Mesenchymal stem cell (in vitro differentiated cells and primary cell): ENCODE measurements at regions not wholly inside any gene's neighbourhood (a gene's known extent, or its start where the extent isn't known, plus 50 kb on each side); places are given as distances from the start of the nearest gene placed in this dataset.
A peak's percentile ranks its signal among the peaks of the same experiment; 100 is the strongest.

Experiments used
- DNase-seq: peaks from one replicate; pipeline ENCODE4 v3.0.0-alpha.2; 2013
- H2AFZ ChIP-seq: one replicate; pipeline ENCODE4 v1.6.1; 2013; ENCODE audit warnings: low read depth, mild to moderate bottlenecking, control low read depth, inconsistent platforms, low read length, moderate library complexity
- H2AK5ac ChIP-seq: 2 replicates; pipeline ENCODE4 v1.6.1; 2013; ENCODE audit warnings: low read length, moderate library complexity, mild to moderate bottlenecking, inconsistent platforms; ENCODE audit not compliant: severe bottlenecking
- H2BK120ac ChIP-seq: one replicate; pipeline ENCODE4 v1.6.1; 2013; ENCODE audit warnings: low read depth, mild to moderate bottlenecking, inconsistent platforms, low read length, moderate library complexity
- H2BK12ac ChIP-seq, 2 experiments: one replicate each; pipeline ENCODE4 v1.6.1; 2013; ENCODE audit warnings: inconsistent platforms in 2 of 2, low read length in 2 of 2, mild to moderate bottlenecking in 2 of 2, moderate library complexity in 2 of 2, control low read depth in 1 of 2
- H2BK15ac ChIP-seq: one replicate; pipeline ENCODE4 v1.6.1; 2013; ENCODE audit warnings: mild to moderate bottlenecking, low read depth, inconsistent platforms; ENCODE audit not compliant: poor library complexity, severe bottlenecking
- H2BK5ac ChIP-seq: 2 replicates; pipeline ENCODE4 v1.6.1; 2013; ENCODE audit warnings: low read depth, mild to moderate bottlenecking, low read length, control low read depth, inconsistent platforms; ENCODE audit not compliant: poor library complexity, severe bottlenecking
- H3K14ac ChIP-seq, 2 experiments: one replicate each; pipeline ENCODE4 v1.6.1; 2013; ENCODE audit warnings: inconsistent platforms in 2 of 2, low read length in 2 of 2, control low read depth in 1 of 2, mild to moderate bottlenecking in 1 of 2, moderate library complexity in 1 of 2
- H3K18ac ChIP-seq, 2 experiments: one replicate each; pipeline ENCODE4 v1.6.1; 2013; ENCODE audit warnings: inconsistent platforms in 2 of 2, low read length in 2 of 2, control low read depth in 1 of 2, low read depth in 1 of 2, mild to moderate bottlenecking in 1 of 2
- H3K23ac ChIP-seq, 2 experiments: one replicate each; pipeline ENCODE4 v1.6.1; 2013; ENCODE audit warnings: inconsistent platforms in 2 of 2, low read length in 2 of 2, mild to moderate bottlenecking in 2 of 2, moderate library complexity in 2 of 2, control low read depth in 1 of 2
- H3K27ac ChIP-seq: 2 replicates; pipeline ENCODE4 v1.5.1; 2013; ENCODE audit warnings: mild to moderate bottlenecking, moderate library complexity, low read length, control low read depth, inconsistent platforms; ENCODE audit not compliant: poor library complexity, severe bottlenecking
- H3K27me3 ChIP-seq, 2 experiments: 2 replicates each; pipeline versions ENCODE4 v1.6.1 to v1.7.0; 2013; ENCODE audit warnings: low read length in 2 of 2, mild to moderate bottlenecking in 2 of 2, moderate library complexity in 2 of 2, control low read depth in 1 of 2, inconsistent platforms in 1 of 2; ENCODE audit not compliant: control insufficient read depth in 1 of 2, insufficient read depth in 1 of 2
- H3K36me3 ChIP-seq, 2 experiments: 2 replicates each; pipeline versions ENCODE4 v1.6.1 to v1.7.0; 2013; ENCODE audit warnings: low read length in 2 of 2, control low read depth in 1 of 2, inconsistent platforms in 1 of 2, low read depth in 1 of 2, mild to moderate bottlenecking in 1 of 2; ENCODE audit not compliant: insufficient read depth in 2 of 2, control insufficient read depth in 1 of 2
- H3K4ac ChIP-seq, 2 experiments: one replicate each; pipeline ENCODE4 v1.6.1; 2013; ENCODE audit warnings: inconsistent platforms in 2 of 2, low read length in 2 of 2, mild to moderate bottlenecking in 2 of 2, moderate library complexity in 2 of 2, control low read depth in 1 of 2, low read depth in 1 of 2
- H3K4me1 ChIP-seq: 2 replicates; pipeline ENCODE4 v1.6.1; 2013; ENCODE audit warnings: low read depth, low read length, control low read depth; ENCODE audit not compliant: control insufficient read depth, insufficient read depth
- H3K4me2 ChIP-seq: 2 replicates; pipeline ENCODE4 v1.6.1; 2013; ENCODE audit warnings: low read length, mild to moderate bottlenecking, inconsistent platforms; ENCODE audit not compliant: poor library complexity, severe bottlenecking
- H3K4me3 ChIP-seq, 2 experiments: 2 replicates each; pipeline versions ENCODE4 v1.5.1 to v1.7.0; 2013; ENCODE audit warnings: low read length in 2 of 2, mild to moderate bottlenecking in 2 of 2, control low read depth in 1 of 2, low read depth in 1 of 2; ENCODE audit not compliant: insufficient read depth in 1 of 2
- H3K79me1 ChIP-seq: replicated peaks from 2 replicates; pipeline ENCODE4 v1.6.1; 2013; ENCODE audit warnings: mild to moderate bottlenecking, control low read depth, low read length, inconsistent platforms; ENCODE audit not compliant: poor library complexity, severe bottlenecking
- H3K9ac ChIP-seq: 2 replicates; pipeline ENCODE4 v1.7.0; 2013; ENCODE audit warnings: mild to moderate bottlenecking, low read length, moderate library complexity
- H3K9me3 ChIP-seq: 2 replicates; pipeline ENCODE4 v1.7.0; 2013; ENCODE audit warnings: mild to moderate bottlenecking, low read length; ENCODE audit not compliant: control insufficient read depth
- H4K8ac ChIP-seq: one replicate; pipeline ENCODE4 v1.6.1; 2013; ENCODE audit warnings: inconsistent platforms, mild to moderate bottlenecking, low read length, moderate library complexity
- H4K91ac ChIP-seq: one replicate; pipeline ENCODE4 v1.6.1; 2013; ENCODE audit warnings: mild to moderate bottlenecking, low read length, inconsistent platforms
- WGBS: methylation state at CpG from one replicate; pipeline ENCODE4 v1.1.7; 2013; ENCODE audit warnings: mixed read lengths; 5-methylcytosine and 5-hydroxymethylcytosine counted together

- Histone ChIP-seq H2BK15ac (no peak overlapping the region), H4K91ac (no peak overlapping the region), H3K27me3 (no peaks in the 10 kb centered on the region), H3K36me3 (no peaks in the 10 kb centered on the region), H3K4me2 (no peak overlapping the region), H2AFZ (no peak overlapping the region), H3K9ac (no peak overlapping the region), H3K79me1 (no peaks in the 10 kb centered on the region), H3K14ac (no peak overlapping the region), H2BK5ac (no peak overlapping the region), H2BK12ac (no peak overlapping the region), H3K4me3 (no peak overlapping the region), H3K4me1 (no peaks in the 10 kb centered on the region), H3K4ac (no peak overlapping the region), H2BK120ac (no peak overlapping the region), H3K27ac (no peak overlapping the region), H3K9me3 (no peaks in the 10 kb centered on the region), H4K8ac (no peak overlapping the region), H3K18ac (no peak overlapping the region), H3K23ac (no peak overlapping the region), H2AK5ac (no peak overlapping the region)
- DNase-seq = no peak
- WGBS = 89% methylated on average over 2 of the region's 2 CpGs
Observed at GRCh38 chr5:155974369-155974768, 352.6 kb upstream of the SGCD start.

GRCh38 chr5:155978850-155979249 is 348.1 kb upstream of the SGCD start:
- Histone ChIP-seq H2AFZ (no peak overlapping the region), H3K14ac (no peak overlapping the region), H3K27ac (no peak overlapping the region), H3K18ac (no peak overlapping the region), H2BK5ac (no peak overlapping the region), H3K9me3 (no peaks in the 10 kb centered on the region), H3K27me3 (no peaks in the 10 kb centered on the region), H2AK5ac (no peak overlapping the region), H3K23ac (no peak overlapping the region), H4K8ac (no peak overlapping the region), H3K4me2 (no peak overlapping the region), H3K4ac (no peak overlapping the region), H2BK15ac (no peak overlapping the region), H3K79me1 (no peaks in the 10 kb centered on the region), H2BK12ac (no peak overlapping the region), H3K9ac (no peak overlapping the region), H4K91ac (no peak overlapping the region), H3K36me3 (no peaks in the 10 kb centered on the region), H3K4me1 (no peaks in the 10 kb centered on the region), H3K4me3 (no peak overlapping the region), H2BK120ac (no peak overlapping the region)
- DNase-seq = no peak
- WGBS = 21% methylated on average over 2 of the region's 3 CpGs

GRCh38 chr5:155982354-155982753 is 344.6 kb upstream of the SGCD start:
- Histone ChIP-seq H2BK15ac (no peak overlapping the region), H3K18ac (no peak overlapping the region), H3K4me3 (no peak overlapping the region), H4K91ac (no peak overlapping the region), H3K4me2 (no peak overlapping the region), H2BK5ac (no peak overlapping the region), H2AFZ (no peak overlapping the region), H3K9me3 (no peaks in the 10 kb centered on the region), H4K8ac (no peak overlapping the region), H3K4me1 (no peaks in the 10 kb centered on the region), H3K79me1 (no peaks in the 10 kb centered on the region), H3K27me3 (no peaks in the 10 kb centered on the region), H2BK120ac (no peak overlapping the region), H3K23ac (no peak overlapping the region), H3K9ac (no peak overlapping the region), H2AK5ac (no peak overlapping the region), H3K36me3 (no peaks in the 10 kb centered on the region), H2BK12ac (no peak overlapping the region), H3K27ac (no peak overlapping the region), H3K14ac (no peak overlapping the region), H3K4ac (no peak overlapping the region)
- DNase-seq = no peak
- WGBS = 81% methylated on average over 2 of the region's 3 CpGs

- no peaks in the 10 kb centered on the region for H3K79me1 ChIP-seq
- H4K8ac ChIP-seq = no peak overlapping the region
- no peak overlapping the region for H3K18ac ChIP-seq
- H2BK12ac ChIP-seq = no peak overlapping the region
- DNase-seq = peak; percentile 29
- H3K14ac ChIP-seq = no peak overlapping the region
- H3K9me3 ChIP-seq = no peaks in the 10 kb centered on the region
- no peaks in the 10 kb centered on the region for H3K36me3 ChIP-seq
- H3K27me3 ChIP-seq = no peaks in the 10 kb centered on the region
- no peak overlapping the region for H2AK5ac ChIP-seq
- no peaks in the 10 kb centered on the region for H3K4me1 ChIP-seq
- no peak overlapping the region for H4K91ac ChIP-seq
- no peak overlapping the region for H2BK120ac ChIP-seq
- H3K4me2 ChIP-seq = no peak overlapping the region
- H2AFZ ChIP-seq = no peak overlapping the region
- no peak overlapping the region for H3K27ac ChIP-seq
- H3K4me3 ChIP-seq = no peak overlapping the region
- no peak overlapping the region for H3K9ac ChIP-seq
- WGBS = 57% methylated on average over 2 of the region's 3 CpGs
- H2BK15ac ChIP-seq = no peak overlapping the region
- no peak overlapping the region for H3K23ac ChIP-seq
- no peak overlapping the region for H2BK5ac ChIP-seq
- no peak overlapping the region for H3K4ac ChIP-seq
Observed at GRCh38 chr5:155983954-155984353, 343.0 kb upstream of the SGCD start.
